Heart right ventricle (tissue), 16 donors: ENCODE measurements at regions not wholly inside any gene's neighbourhood (a gene's known extent, or its start where the extent isn't known, plus 50 kb on each side); places are given as distances from the start of the nearest gene placed in this dataset.
"Not testable (repeated sequence)": the region's sequence is repeated elsewhere in the genome, so short reads cannot be mapped to it uniquely, and the experiment has no call there.

Experiments used
- ATAC-seq, 8 donors: fragments of 200-7000 bp; cut with Tn5 transposase; one replicate each; pipeline ENCODE4 v1.9.1; 2020; ENCODE audit warnings: mild to moderate bottlenecking in 8 of 8, moderate library complexity in 8 of 8, moderate number of reproducible peaks in 1 of 8
- DNase-seq, 2 donors: peaks; one replicate each; pipeline ENCODE4 v3.0.0-alpha.2; 2020
- H3K27ac ChIP-seq, 10 donors: fragments of 200-600 bp; sonication (generic) in 2 of 10; one replicate each; pipeline versions ENCODE4 v1.5.0 to v1.8.0; 2020 to 2022; ENCODE audit warnings: mild to moderate bottlenecking in 3 of 10
- H3K27me3 ChIP-seq, 7 donors: fragments of 200-600 bp; one replicate each; pipeline ENCODE4 v1.8.0; 2021 to 2022; ENCODE audit warnings: mild to moderate bottlenecking in 2 of 7
- H3K36me3 ChIP-seq, 9 donors: fragments of 200-600 bp; sonication (generic) in 1 of 9; one replicate each; pipeline versions ENCODE4 v1.5.0 to v1.8.0; 2020 to 2022; ENCODE audit warnings: mild to moderate bottlenecking in 2 of 9
- H3K4me1 ChIP-seq, 9 donors: fragments of 200-600 bp; sonication (generic) in 1 of 9; one replicate each; pipeline versions ENCODE4 v1.5.0 to v1.8.0; 2020 to 2022; ENCODE audit warnings: mild to moderate bottlenecking in 4 of 9
- H3K4me3 ChIP-seq, 10 donors: fragments of 200-600 bp; sonication (generic) in 2 of 10; one replicate each; pipeline versions ENCODE4 v1.5.0 to v1.8.0; 2020 to 2022; ENCODE audit warnings: mild to moderate bottlenecking in 7 of 10, moderate library complexity in 2 of 10
- H3K9me3 ChIP-seq, 11 donors: fragments of 200-600 bp in 10 of 11; sonication (generic) in 2 of 11; one replicate each; pipeline versions ENCODE4 v1.5.0 to v1.8.0; 2013 to 2022; ENCODE audit warnings: mild to moderate bottlenecking in 2 of 11, control low read depth in 1 of 11, moderate library complexity in 1 of 11
- WGBS, 2 donors: extraction: QIAGEN DNeasy Blood & Tissue Kit; methylation state at CpG; one replicate each; pipeline ENCODE4 v1.1.7; 2013; ENCODE audit warnings: inconsistent platforms in 1 of 2; 5-methylcytosine and 5-hydroxymethylcytosine counted together
- intact Hi-C, 10 donors: fragments of 100-400 bp; cut with DNase I; formaldehyde crosslinking; loops; one replicate each; pipeline versions ENCODE4 v1.11.1 to v1.14.2; 2022
- TF ChIP-seq, protein P1 (sequence below), 9 donors: fragments of 200-600 bp; sonication (generic) in 2 of 9; IDR thresholded peaks; one replicate each; pipeline versions ENCODE4 v1.5.0 to v1.8.0; 2021 to 2022; ENCODE audit warnings: antibody characterized with exemption in 9 of 9, mild to moderate bottlenecking in 5 of 9, moderate library complexity in 1 of 9
- donor health status: Arrhythmogenic right ventricular cardiomyopathy.
- donor health status: ischemic (EF 13 %, LVEDD 7.1; RV severe dilation, severe dysfunction).
- donor health status: healthy with polysubstance abuse.
- donor health status: DM: no; HTN: yes; CAD: no.
- donor health status: DM: no; HTN: no; CAD: no.
- donor health status: ischemic (EF 25% LVEDD 6.9; RV normal size, moderate dysfunction).
- donor health status: ischemic (EF 25% LVEDD 5.7; RV mildly dilated, moderate dysfunction).
- donor health status: healthy.
- donor health status: DM: yes; HTN: yes; CAD: no.
- donor health status: Ischemic cardiomyopathy.
- donor health status: ischemic (EF 35%, LVEDD 5.7; RV mildly dilated, moderate dysfunction).
- donor health status: nonischemic (EF 11% LVEDD 7.7; RV severe dilation, severe dysfunction).
- donor health status: DM: yes; HTN: yes; CAD: no.
- donor health status: PGD.
- donor health status: ischemic (EF 29% LVEDD 5.4; RV normal size, mild dysfunction).
- donor health status: nonischemic (EF 23%, LVEDD 6.1; RV moderate dilation, normal function).

DNA sequence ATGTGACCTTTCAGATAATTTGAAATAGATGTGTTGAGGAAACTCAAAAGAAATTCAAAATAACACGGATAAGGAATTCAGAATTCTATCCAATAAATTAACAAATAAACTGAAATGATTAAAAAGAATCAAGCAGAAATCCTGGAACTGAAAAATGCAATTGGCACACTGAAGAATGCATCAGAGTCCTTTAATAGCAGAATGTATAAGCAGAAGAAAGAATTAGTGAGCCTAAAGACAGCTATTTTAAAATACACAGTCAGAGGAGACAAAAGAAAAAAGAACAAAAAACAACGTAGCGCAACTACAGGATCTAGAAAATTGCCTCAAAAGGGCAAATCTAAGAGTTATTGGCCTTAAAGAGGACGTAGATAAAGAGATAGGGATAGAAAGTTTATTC lies 99.6 kb upstream of the SAMSN1 start:
- peaks cover 0 to 32% (median 0%) of the 10 kb centered on the region in 11 donors for H3K9me3 ChIP-seq
- no peak for ATAC-seq
- intact Hi-C loops, result no loop called here
- DNase-seq, result no peak
- no peaks in the 10 kb centered on the region for H3K4me1 ChIP-seq
- no peaks in the 10 kb centered on the region for H3K36me3 ChIP-seq
- no peaks in the 10 kb centered on the region for H3K27me3 ChIP-seq
- WGBS, 2 donors, result 57 to 70% methylated on average over 4 of the region's 4 CpGs
- TF ChIP-seq, protein P1, sequence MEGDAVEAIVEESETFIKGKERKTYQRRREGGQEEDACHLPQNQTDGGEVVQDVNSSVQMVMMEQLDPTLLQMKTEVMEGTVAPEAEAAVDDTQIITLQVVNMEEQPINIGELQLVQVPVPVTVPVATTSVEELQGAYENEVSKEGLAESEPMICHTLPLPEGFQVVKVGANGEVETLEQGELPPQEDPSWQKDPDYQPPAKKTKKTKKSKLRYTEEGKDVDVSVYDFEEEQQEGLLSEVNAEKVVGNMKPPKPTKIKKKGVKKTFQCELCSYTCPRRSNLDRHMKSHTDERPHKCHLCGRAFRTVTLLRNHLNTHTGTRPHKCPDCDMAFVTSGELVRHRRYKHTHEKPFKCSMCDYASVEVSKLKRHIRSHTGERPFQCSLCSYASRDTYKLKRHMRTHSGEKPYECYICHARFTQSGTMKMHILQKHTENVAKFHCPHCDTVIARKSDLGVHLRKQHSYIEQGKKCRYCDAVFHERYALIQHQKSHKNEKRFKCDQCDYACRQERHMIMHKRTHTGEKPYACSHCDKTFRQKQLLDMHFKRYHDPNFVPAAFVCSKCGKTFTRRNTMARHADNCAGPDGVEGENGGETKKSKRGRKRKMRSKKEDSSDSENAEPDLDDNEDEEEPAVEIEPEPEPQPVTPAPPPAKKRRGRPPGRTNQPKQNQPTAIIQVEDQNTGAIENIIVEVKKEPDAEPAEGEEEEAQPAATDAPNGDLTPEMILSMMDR (IDR thresholded peaks at IDR 0.05), result no peak
- H3K4me3 ChIP-seq, result no peak overlapping the region
- no peak overlapping the region for H3K27ac ChIP-seq

DNA sequence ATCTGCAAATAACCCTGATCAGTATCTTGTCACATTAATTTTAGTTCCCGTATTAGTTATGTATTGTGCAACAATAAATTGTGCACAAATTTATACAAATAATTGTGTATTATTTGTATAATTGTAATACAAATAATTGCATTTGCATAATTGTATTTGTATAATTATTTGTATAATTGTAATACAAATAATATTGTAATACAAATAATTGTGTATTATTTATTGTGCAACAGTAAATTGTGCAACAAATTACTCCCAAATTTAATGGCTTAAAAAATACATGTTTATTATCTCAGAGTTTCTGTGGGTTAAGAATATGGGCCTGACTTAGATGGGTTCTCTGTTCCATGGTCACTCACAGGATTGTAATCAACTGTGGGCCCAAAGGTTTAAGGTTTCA lies 86.2 kb upstream of the SAMSN1 start:
- ATAC-seq, result no peak

DNA sequence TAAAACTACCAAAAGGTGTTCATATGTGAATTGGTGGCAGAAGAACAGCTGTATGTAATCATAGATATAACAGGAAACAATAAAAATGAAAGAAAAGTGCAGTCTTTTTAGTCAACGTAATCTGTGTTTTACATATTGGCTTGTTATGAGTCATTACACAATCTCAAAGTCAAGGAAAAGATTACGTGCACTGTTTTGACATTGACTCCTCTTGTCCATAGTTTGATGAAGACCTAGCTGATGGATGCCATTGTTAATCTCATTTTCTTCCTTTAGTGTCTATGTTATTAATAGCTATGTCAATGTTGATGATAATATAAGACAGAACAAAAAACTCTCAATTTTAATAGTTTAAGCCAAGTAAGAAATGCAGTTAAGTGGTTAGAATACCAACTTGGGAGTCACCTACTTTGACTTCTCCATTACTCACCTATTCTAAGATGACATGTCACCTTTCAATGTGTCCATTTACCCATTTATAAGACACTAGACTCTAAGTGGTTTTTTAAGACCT lies 84.5 kb upstream of the SAMSN1 start:
- Histone ChIP-seq H3K9me3 (peaks cover 0 to 6% (median 0%) of the 10 kb centered on the region in 11 donors), H3K27me3 (no peaks in the 10 kb centered on the region), H3K36me3 (no peaks in the 10 kb centered on the region), H3K27ac (no peak overlapping the region), H3K4me1 (peaks cover 0 to 10% (median 0%) of the 10 kb centered on the region in 9 donors), H3K4me3 (no peak overlapping the region)
- intact Hi-C loops, result no loop called here
- DNase-seq (no peak), ATAC-seq (no peak)
- 37 to 52% methylated on average over 2 of the region's 2 CpGs for WGBS, 2 donors
- TF ChIP-seq, protein P1 (IDR thresholded peaks at IDR 0.05), result no peak

More for the DNA sequence above, 86.2 kb upstream of the SAMSN1 start:
- Histone ChIP-seq H3K4me3 (no peak overlapping the region), H3K36me3 (no peaks in the 10 kb centered on the region), H3K4me1 (peaks cover 0 to 10% (median 0%) of the 10 kb centered on the region in 9 donors), H3K9me3 (no peaks in the 10 kb centered on the region), H3K27me3 (no peaks in the 10 kb centered on the region), H3K27ac (no peak overlapping the region)
- TF ChIP-seq, protein P1 (IDR thresholded peaks at IDR 0.05), result no peak
- intact Hi-C loops, result no loop called here
- 93 to 98% methylated on average over 1 of the region's 1 CpG for WGBS, 2 donors
- no peak for DNase-seq

DNA sequence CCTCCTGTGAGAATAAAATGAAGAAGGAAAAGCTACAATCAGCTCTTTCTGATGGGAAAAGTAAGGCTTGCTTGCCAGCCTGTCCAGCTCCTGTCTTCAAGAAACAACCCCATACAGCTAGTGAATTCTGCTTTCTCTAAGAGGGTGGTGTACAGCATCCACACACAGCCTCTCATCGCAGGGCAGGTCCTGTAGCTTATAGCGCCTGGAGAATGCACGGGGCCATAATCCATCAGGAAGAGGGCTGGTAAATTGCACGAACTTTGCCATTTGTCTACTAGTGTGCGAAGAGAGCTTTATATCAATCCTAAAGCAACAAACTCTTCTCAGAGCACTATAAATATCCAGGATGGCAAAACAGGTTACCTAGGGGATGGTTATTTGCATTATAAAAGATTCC lies 83.3 kb upstream of the SAMSN1 start:
- peaks cover 0 to 10% (median 0%) of the 10 kb centered on the region in 9 donors for H3K4me1 ChIP-seq
- DNase-seq (no peak), ATAC-seq (no peak)
- TF ChIP-seq, protein P1 (IDR thresholded peaks at IDR 0.05), result no peak
- intact Hi-C loops, result no loop called here
- H3K27me3 ChIP-seq, result no peaks in the 10 kb centered on the region
- H3K27ac ChIP-seq, result no peak overlapping the region
- no peak overlapping the region for H3K4me3 ChIP-seq
- H3K36me3 ChIP-seq, result no peaks in the 10 kb centered on the region
- WGBS, 2 donors, result 73 to 76% methylated on average over 5 of the region's 5 CpGs
- H3K9me3 ChIP-seq, result peaks cover 0 to 10% (median 0%) of the 10 kb centered on the region in 11 donors

DNA sequence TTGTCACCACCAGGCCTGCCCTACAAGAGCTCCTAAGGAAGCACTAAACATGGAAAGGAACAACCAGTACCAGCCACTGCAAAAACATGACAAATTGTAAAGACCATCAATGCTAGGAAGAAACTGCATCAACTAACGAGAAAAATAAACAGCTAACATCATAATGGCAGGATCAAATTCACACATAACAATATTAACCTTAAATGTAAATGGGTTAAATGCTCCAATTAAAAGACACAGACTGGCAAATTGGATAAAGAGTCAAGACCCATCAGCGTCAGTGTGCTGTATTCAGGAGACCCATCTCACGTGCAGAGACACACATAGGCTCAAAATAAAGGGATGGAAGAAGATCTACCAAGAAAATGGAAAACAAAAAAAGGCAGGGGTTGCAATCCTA lies 77.0 kb upstream of the SAMSN1 start:
- DNase-seq, H3K4me3 ChIP-seq, intact Hi-C loops, H3K27ac ChIP-seq, ATAC-seq, H3K27me3 ChIP-seq, H3K36me3 ChIP-seq, H3K4me1 ChIP-seq: not testable (repeated sequence)
- 74 to 75% methylated on average over 3 of the region's 3 CpGs for WGBS, 2 donors
- peaks cover 0 to 26% (median 0%) of the 10 kb centered on the region in 11 donors for H3K9me3 ChIP-seq
